GM12865 (cell line): ENCODE measurements at regions not wholly inside any gene's neighbourhood (a gene's known extent, or its start where the extent isn't known, plus 50 kb on each side); places are given as distances from the start of the nearest gene placed in this dataset.
A peak's percentile ranks its signal among the peaks of the same experiment; 100 is the strongest.
"Not testable (repeated sequence)": the region's sequence is repeated elsewhere in the genome, so short reads cannot be mapped to it uniquely, and the experiment has no call there.

ENCODE experiments used
- DNase-seq: peaks from one replicate; pipeline ENCODE4 v3.0.0; 2010; ENCODE audit warnings: low read depth
- H3K4me3 ChIP-seq: 2 replicates; pipeline ENCODE4 v1.5.1; 2011; ENCODE audit warnings: mild to moderate bottlenecking, low read depth, low read length, control low read depth
- CTCF ChIP-seq: IDR thresholded peaks from 2 replicates; pipeline ENCODE4 v1.5.1; 2011; ENCODE audit warnings: low read length, control low read depth, low read depth, inconsistent platforms; ENCODE audit not compliant: insufficient read depth; ENCODE audit errors: missing control alignments

GRCh38 chr5:102663749-102664530 is 91.2 kb upstream of the PAM start:
- DNase-seq = no peak
- H3K4me3 ChIP-seq = no peak overlapping the region

GRCh38 chr5:102664616-102665335 is 90.3 kb upstream of the PAM start:
- no peak for DNase-seq
- TF ChIP-seq CTCF = no peak
- no peak overlapping the region for H3K4me3 ChIP-seq

More at GRCh38 chr5:102663749-102664530, 91.2 kb upstream of the PAM start:
- no peak for TF ChIP-seq CTCF

GRCh38 chr5:102666164-102666946 is 88.8 kb upstream of the PAM start:
- no peak overlapping the region for H3K4me3 ChIP-seq
- DNase-seq = no peak
- TF ChIP-seq CTCF = no peak

GRCh38 chr5:102668220-102668932 is 86.7 kb upstream of the PAM start:
- no peak for DNase-seq
- no peak for TF ChIP-seq CTCF
- H3K4me3 ChIP-seq = no peak overlapping the region

- no peak for DNase-seq
- peak; percentile 30 for TF ChIP-seq CTCF
- no peak overlapping the region for H3K4me3 ChIP-seq
These were observed 84.8 kb upstream of the PAM start for GRCh38 chr5:102670224-102670836.

- not testable (repeated sequence) for DNase-seq, H3K4me3 ChIP-seq
These were observed 83.9 kb upstream of the PAM start for GRCh38 chr5:102671033-102671734.
